Suprapubic skin (tissue), 3 donors: ENCODE measurements at regions not wholly inside any gene's neighbourhood (a gene's known extent, or its start where the extent isn't known, plus 50 kb on each side); places are given as distances from the start of the nearest gene placed in this dataset.

Source experiments
- CTCF ChIP-seq, 2 donors: fragments of 200-600 bp in 1 of 2; fragments of 450-650 bp in 1 of 2; sonication (generic) in 1 of 2; IDR thresholded peaks; one replicate each; pipeline ENCODE4 v1.5.1; 2016 to 2019; ENCODE audit warnings: antibody characterized with exemption in 2 of 2, mild to moderate bottlenecking in 1 of 2, moderate library complexity in 1 of 2
- POLR2AphosphoS5 ChIP-seq, 3 donors: sonication (generic); formaldehyde crosslinking; IDR thresholded peaks; one replicate each; pipeline ENCODE4 v1.6.1; 2017; ENCODE audit warnings: antibody characterized with exemption in 3 of 3

DNA sequence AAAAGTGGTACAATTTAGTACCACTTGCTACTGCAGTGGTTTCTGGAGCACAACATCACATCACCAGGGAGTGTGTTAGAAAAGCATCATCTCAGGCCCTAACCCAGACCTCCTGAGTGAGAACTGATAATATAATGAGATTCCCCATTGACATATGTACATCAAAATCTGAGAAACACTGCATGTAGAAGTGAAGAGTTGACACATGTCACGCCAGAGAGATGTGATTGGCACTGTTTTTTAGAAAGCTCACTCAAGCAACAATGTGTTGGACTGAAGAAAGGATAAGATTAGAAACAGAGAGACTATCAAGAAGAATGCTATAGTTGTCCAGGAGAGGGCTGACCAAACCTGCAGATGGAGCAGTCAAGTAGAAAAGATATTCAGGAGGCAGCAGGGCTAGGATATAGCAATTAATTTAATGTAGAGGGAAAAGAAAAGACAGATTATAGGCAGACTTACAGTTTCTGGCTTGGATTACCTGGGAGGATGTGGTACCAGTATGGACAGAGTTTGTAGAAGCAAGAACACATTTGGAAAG, 324.4 kb upstream of the ADAMTSL1 start:
- TF ChIP-seq CTCF (IDR thresholded peaks at IDR 0.05) (no peak), POLR2AphosphoS5 (IDR thresholded peaks at IDR 0.05) (no peak)
